Activated CD8-positive, alpha-beta memory T cell treated with anti-CD3 and anti-CD28 coated beads, Interleukin-2, amount 50 U/mL, for 4 hours (primary cell): ENCODE measurements at regions not wholly inside any gene's neighbourhood (a gene's known extent, or its start where the extent isn't known, plus 50 kb on each side); places are given as distances from the start of the nearest gene placed in this dataset.
"Not testable (repeated sequence)": the region's sequence is repeated elsewhere in the genome, so short reads cannot be mapped to it uniquely, and the experiment has no call there.

Experiments
- DNase-seq: peaks from one replicate; pipeline ENCODE4 v3.0.0-alpha.2; 2020

GRCh38 chr11:90332415-90332814 lies 109.6 kb upstream of the CHORDC1 start:
- DNase-seq: no peak

GRCh38 chr11:90330632-90331031 lies 107.8 kb upstream of the CHORDC1 start:
- no peak for DNase-seq

GRCh38 chr11:90329043-90329442 lies 106.2 kb upstream of the CHORDC1 start:
- no peak for DNase-seq

- DNase-seq: no peak
These were observed 103.8 kb upstream of the CHORDC1 start for GRCh38 chr11:90326647-90327046.

- no peak for DNase-seq
These were observed 100.4 kb upstream of the CHORDC1 start for GRCh38 chr11:90323289-90323688.

GRCh38 chr11:90321018-90321417 lies 98.2 kb upstream of the CHORDC1 start:
- no peak for DNase-seq

GRCh38 chr11:90318651-90319050 lies 95.8 kb upstream of the CHORDC1 start:
- DNase-seq: no peak

- DNase-seq: no peak
These were observed 87.4 kb upstream of the CHORDC1 start for GRCh38 chr11:90310210-90310609.

- no peak for DNase-seq
These were observed 86.8 kb upstream of the CHORDC1 start for GRCh38 chr11:90309693-90310092.

GRCh38 chr11:90294526-90294925 lies 71.7 kb upstream of the CHORDC1 start:
- no peak for DNase-seq

- DNase-seq: no peak
These were observed 71.2 kb upstream of the CHORDC1 start for GRCh38 chr11:90294091-90294490.

GRCh38 chr11:90288212-90288821 lies 65.5 kb upstream of the CHORDC1 start:
- no peak for DNase-seq

GRCh38 chr11:90286640-90287039 lies 63.8 kb upstream of the CHORDC1 start:
- DNase-seq: no peak

GRCh38 chr11:90284171-90284570 lies 61.3 kb upstream of the CHORDC1 start:
- DNase-seq: no peak

- DNase-seq: not testable (repeated sequence)
These were observed 59.8 kb upstream of the CHORDC1 start for GRCh38 chr11:90282551-90283071.

- DNase-seq: no peak
These were observed 51.5 kb upstream of the CHORDC1 start for GRCh38 chr11:90274362-90274761.
